Esophagus muscularis mucosa (tissue), 4 donors: ENCODE measurements at regions not wholly inside any gene's neighbourhood (a gene's known extent, or its start where the extent isn't known, plus 50 kb on each side); places are given as distances from the start of the nearest gene placed in this dataset.
"Not testable (repeated sequence)": the region's sequence is repeated elsewhere in the genome, so short reads cannot be mapped to it uniquely, and the experiment has no call there.

Experiments
- DNase-seq: peaks from one replicate; pipeline ENCODE4 v3.0.0-alpha.2; 2017; ENCODE audit errors: extremely low spot score
- H3K27ac ChIP-seq, 4 donors: fragments of 200-600 bp; sonication (generic); replicated peaks in 1 of 4; 1 replicate in 3 of 4; 2 replicates in 1 of 4; pipeline ENCODE4 v1.5.1; 2016 to 2019; ENCODE audit warnings: mild to moderate bottlenecking in 1 of 4
- H3K27me3 ChIP-seq, 4 donors: fragments of 200-600 bp; sonication (generic); one replicate each; pipeline versions ENCODE4 v1.5.1 to v1.6.0; 2016 to 2019
- H3K36me3 ChIP-seq, 4 donors: fragments of 200-600 bp; sonication (generic); one replicate each; pipeline ENCODE4 v1.5.1; 2016 to 2019
- H3K4me1 ChIP-seq, 4 donors: fragments of 200-600 bp; sonication (generic); one replicate each; pipeline ENCODE4 v1.5.1; 2016 to 2019
- H3K4me3 ChIP-seq, 4 donors: fragments of 200-600 bp; sonication (generic); 1 replicate in 2 of 4; 2 replicates in 2 of 4; pipeline ENCODE4 v1.5.1; 2016 to 2019; ENCODE audit warnings: mild to moderate bottlenecking in 4 of 4, moderate library complexity in 1 of 4
- H3K9me3 ChIP-seq, 4 donors: fragments of 200-600 bp; sonication (generic); 1 replicate in 3 of 4; 2 replicates in 1 of 4; pipeline ENCODE4 v1.5.1; 2016 to 2019
- EP300 ChIP-seq: sonication (generic); formaldehyde crosslinking; IDR thresholded peaks from one replicate; pipeline ENCODE4 v1.6.1; 2017; ENCODE audit warnings: antibody characterized with exemption
- POLR2A ChIP-seq: fragments of 450-650 bp; IDR thresholded peaks from one replicate; pipeline ENCODE4 v1.6.1; 2017; ENCODE audit warnings: antibody characterized with exemption, moderate library complexity, mild to moderate bottlenecking, low read depth
- POLR2AphosphoS5 ChIP-seq, 2 donors: sonication (generic); formaldehyde crosslinking; IDR thresholded peaks; one replicate each; pipeline ENCODE4 v1.6.1; 2017; ENCODE audit warnings: antibody characterized with exemption in 2 of 2
- WGBS: methylation state at CpG from one replicate; pipeline ENCODE4 v1.1.5; 2018; 5-methylcytosine and 5-hydroxymethylcytosine counted together
- intact Hi-C: fragments of 100-400 bp; cut with DNase I; formaldehyde crosslinking; loops from one replicate; pipeline ENCODE4 v1.15.1; 2023
- TF ChIP-seq, protein P1 (sequence below), 3 experiments: fragments of 200-600 bp in 2 of 3; fragments of 450-650 bp in 1 of 3; sonication (generic) in 2 of 3; IDR thresholded peaks; one replicate each; pipeline ENCODE4 v1.5.1; 2017 to 2019; ENCODE audit warnings: antibody characterized with exemption in 3 of 3, mild to moderate bottlenecking in 2 of 3, moderate library complexity in 1 of 3

DNA sequence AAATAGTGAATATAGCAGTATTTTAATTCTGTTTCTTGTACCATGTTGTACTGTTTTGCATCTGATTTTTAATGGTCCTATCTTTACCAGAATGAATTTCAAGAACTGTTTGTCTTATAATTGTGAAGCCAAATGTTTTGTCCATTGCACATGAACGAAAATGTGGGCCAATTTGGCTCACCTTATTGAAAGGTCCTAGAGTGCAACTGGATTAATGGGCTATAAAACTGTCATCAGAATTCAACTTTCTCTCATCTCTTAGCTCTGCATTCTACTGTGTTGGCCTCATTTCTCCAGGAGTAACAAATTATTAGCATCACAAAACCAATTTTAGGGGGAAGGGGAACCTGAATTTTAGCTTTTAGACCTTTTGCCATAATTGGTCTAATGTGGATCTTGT lies 179.4 kb upstream of the NUDT12 start:
- Histone ChIP-seq H3K27ac (no peak overlapping the region), H3K4me3 (no peak overlapping the region), H3K4me1 (no peaks in the 10 kb centered on the region), H3K9me3 (no peaks in the 10 kb centered on the region), H3K27me3 (no peaks in the 10 kb centered on the region), H3K36me3 (no peaks in the 10 kb centered on the region)
- TF ChIP-seq EP300 = no peak
- TF ChIP-seq, protein P1, sequence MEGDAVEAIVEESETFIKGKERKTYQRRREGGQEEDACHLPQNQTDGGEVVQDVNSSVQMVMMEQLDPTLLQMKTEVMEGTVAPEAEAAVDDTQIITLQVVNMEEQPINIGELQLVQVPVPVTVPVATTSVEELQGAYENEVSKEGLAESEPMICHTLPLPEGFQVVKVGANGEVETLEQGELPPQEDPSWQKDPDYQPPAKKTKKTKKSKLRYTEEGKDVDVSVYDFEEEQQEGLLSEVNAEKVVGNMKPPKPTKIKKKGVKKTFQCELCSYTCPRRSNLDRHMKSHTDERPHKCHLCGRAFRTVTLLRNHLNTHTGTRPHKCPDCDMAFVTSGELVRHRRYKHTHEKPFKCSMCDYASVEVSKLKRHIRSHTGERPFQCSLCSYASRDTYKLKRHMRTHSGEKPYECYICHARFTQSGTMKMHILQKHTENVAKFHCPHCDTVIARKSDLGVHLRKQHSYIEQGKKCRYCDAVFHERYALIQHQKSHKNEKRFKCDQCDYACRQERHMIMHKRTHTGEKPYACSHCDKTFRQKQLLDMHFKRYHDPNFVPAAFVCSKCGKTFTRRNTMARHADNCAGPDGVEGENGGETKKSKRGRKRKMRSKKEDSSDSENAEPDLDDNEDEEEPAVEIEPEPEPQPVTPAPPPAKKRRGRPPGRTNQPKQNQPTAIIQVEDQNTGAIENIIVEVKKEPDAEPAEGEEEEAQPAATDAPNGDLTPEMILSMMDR (IDR thresholded peaks at IDR 0.05) = no peak
- TF ChIP-seq POLR2A = no peak
- no peak for TF ChIP-seq POLR2AphosphoS5 (IDR thresholded peaks at IDR 0.05)
- 38% methylated on average over 1 of the region's 1 CpG for whole genome bisulfite sequencing
- no peak for DNase-seq
- intact Hi-C loops = no loop called here

- H3K27me3 ChIP-seq, intact Hi-C loops, DNase-seq, H3K4me3 ChIP-seq, H3K4me1 ChIP-seq, H3K36me3 ChIP-seq, H3K27ac ChIP-seq, H3K9me3 ChIP-seq: not testable (repeated sequence)
- WGBS = 90% methylated on average over 8 of the region's 8 CpGs
These were observed 173.8 kb upstream of the NUDT12 start for GRCh38 chr5:103736343-103736742.

- no peak overlapping the region for H3K4me3 ChIP-seq
- peaks cover 0 to under 1% (median 0%) of the 10 kb centered on the region in 4 donors for H3K4me1 ChIP-seq
- H3K27me3 ChIP-seq = no peaks in the 10 kb centered on the region
- no peak for TF ChIP-seq EP300
- TF ChIP-seq POLR2AphosphoS5 (IDR thresholded peaks at IDR 0.05) = no peak
- no peak for TF ChIP-seq POLR2A
- TF ChIP-seq, protein P1 (IDR thresholded peaks at IDR 0.05) = no peak
- no peaks in the 10 kb centered on the region for H3K9me3 ChIP-seq
- no peak for DNase-seq
- intact Hi-C loops = no loop called here
- no peaks in the 10 kb centered on the region for H3K36me3 ChIP-seq
- H3K27ac ChIP-seq = no peak overlapping the region
These were observed 161.7 kb upstream of the NUDT12 start for GRCh38 chr5:103724271-103724670.

DNA sequence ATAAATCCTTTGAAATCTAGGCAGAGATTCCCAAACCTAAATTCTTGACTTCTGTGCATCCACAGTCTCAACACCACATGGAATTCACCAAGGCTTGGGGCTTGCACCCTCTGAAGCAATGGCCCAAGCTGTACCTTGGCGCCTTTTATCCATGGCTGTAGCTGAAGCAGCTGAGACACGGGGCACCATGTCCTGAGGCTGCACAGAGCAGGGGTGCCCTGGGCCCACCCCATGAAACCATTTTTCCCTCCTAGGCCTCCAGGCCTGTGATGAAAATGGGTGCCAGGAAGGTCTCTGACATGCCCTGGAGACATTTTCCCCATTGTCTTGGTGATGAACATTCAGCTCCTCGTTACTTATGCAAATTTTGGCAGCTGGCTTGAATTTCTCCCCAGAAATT lies 158.6 kb upstream of the NUDT12 start:
- DNase-seq = no peak
- Histone ChIP-seq H3K27me3 (no peaks in the 10 kb centered on the region), H3K36me3 (no peaks in the 10 kb centered on the region), H3K9me3 (no peaks in the 10 kb centered on the region), H3K27ac (no peak overlapping the region), H3K4me1 (peaks cover 0 to 7% (median 0%) of the 10 kb centered on the region in 4 donors), H3K4me3 (no peak overlapping the region)
- intact Hi-C loops = no loop called here
- 79% methylated on average over 3 of the region's 3 CpGs for WGBS
- TF ChIP-seq EP300 (no peak), POLR2A (no peak), POLR2AphosphoS5 (IDR thresholded peaks at IDR 0.05) (no peak)
- TF ChIP-seq, protein P1 (IDR thresholded peaks at IDR 0.05) = no peak

GRCh38 chr5:103718108-103718507 lies 155.5 kb upstream of the NUDT12 start:
- no peak overlapping the region for H3K27ac ChIP-seq
- intact Hi-C loops = no loop called here
- DNase-seq = no peak
- WGBS = 72% methylated on average over 1 of the region's 1 CpG
- no peaks in the 10 kb centered on the region for H3K9me3 ChIP-seq
- peaks cover 0 to 7% (median 0%) of the 10 kb centered on the region in 4 donors for H3K4me1 ChIP-seq
- H3K36me3 ChIP-seq = no peaks in the 10 kb centered on the region
- H3K27me3 ChIP-seq = no peaks in the 10 kb centered on the region
- no peak overlapping the region for H3K4me3 ChIP-seq
- TF ChIP-seq EP300 (no peak), POLR2AphosphoS5 (IDR thresholded peaks at IDR 0.05) (no peak), POLR2A (no peak)
- TF ChIP-seq, protein P1 (IDR thresholded peaks at IDR 0.05) = no peak
